HCT116 (cell line): ENCODE measurements at regions not wholly inside any gene's neighbourhood (a gene's known extent, or its start where the extent isn't known, plus 50 kb on each side); places are given as distances from the start of the nearest gene placed in this dataset.

Source experiments
- ATAC-seq: fragments of 200-7000 bp; cut with Tn5 transposase; 2 replicates; pipeline ENCODE4 v1.9.1; 2020; ENCODE audit warnings: mild to moderate bottlenecking, moderate library complexity
- BruUV-seq: library from RNA; stranded (reverse); fragments of 400-500 nt; replicated peaks from 2 replicates; lab custom pipeline; 2021; lab: Mats Ljungman, UMichigan
- CTCF ChIA-PET: fragments of 300-600 bp; sonication (Branson Sonifier 250); formaldehyde crosslinking; loops from one replicate; lab custom pipeline; 2021; ENCODE audit warnings: antibody characterized with exemption; lab: Charles Lee
- POLR2A ChIA-PET: fragments of 300-600, 350-600 bp; sonication (Branson Sonifier 250); formaldehyde crosslinking; loops from one replicate; lab custom pipeline; 2021; ENCODE audit warnings: antibody characterized with exemption; lab: Charles Lee
- RAD21 ChIA-PET, 2 experiments: fragments of 300-600 bp; sonication (Branson Sonifier 250); formaldehyde crosslinking; loops; one replicate each; lab custom pipeline; 2023; ENCODE audit warnings: low total read pairs in 2 of 2; ENCODE audit not compliant: uncharacterized antibody in 2 of 2, unreplicated experiment in 2 of 2, low non-redundant PET in 1 of 2; lab: Charles Lee
- DNase-seq: peaks from one replicate; pipeline ENCODE4 v3.0.0-alpha.2; 2010; ENCODE audit warnings: low read depth, low spot score
- H2AFZ ChIP-seq: fragments of 200-600 bp; shearing (Covaris generic), sonication (generic); 2 replicates; pipeline ENCODE4 v1.6.1; 2017; ENCODE audit warnings: low read depth, mixed run types, mixed read lengths, antibody characterized with exemption, low read length; ENCODE audit not compliant: poor library complexity, severe bottlenecking
- H3K27ac ChIP-seq: 2 replicates; pipeline ENCODE4 v1.5.1; 2012; ENCODE audit warnings: low read depth, low read length
- H3K27me3 ChIP-seq: fragments of 200-600 bp; sonication (generic); 2 replicates; pipeline ENCODE4 v1.6.1; 2016; ENCODE audit warnings: mixed run types, low read length, mixed read lengths; ENCODE audit not compliant: insufficient read depth
- H3K36me3 ChIP-seq, 2 experiments: fragments of 200-500 bp in 1 of 2; fragments of 200-600 bp in 1 of 2; sonication (Bioruptor generic) in 1 of 2; sonication (generic) in 1 of 2; 2 replicates each; pipeline versions ENCODE4 v1.5.1 to v1.6.1; 2014 to 2016; ENCODE audit warnings: low read length in 2 of 2, inconsistent platforms in 1 of 2, mixed read lengths in 1 of 2, mixed run types in 1 of 2; ENCODE audit not compliant: insufficient read depth in 2 of 2, control insufficient read depth in 1 of 2
- H3K4me1 ChIP-seq, 2 experiments: fragments of 200-600 bp in 1 of 2; sonication (generic) in 1 of 2; 2 replicates each; pipeline versions ENCODE4 v1.5.1 to v1.6.1; 2012 to 2017; ENCODE audit warnings: low read length in 2 of 2, inconsistent platforms in 1 of 2, mild to moderate bottlenecking in 1 of 2, mixed read lengths in 1 of 2, mixed run types in 1 of 2, moderate library complexity in 1 of 2; ENCODE audit not compliant: insufficient read depth in 2 of 2, control insufficient read depth in 1 of 2
- H3K4me2 ChIP-seq: fragments of 200-600 bp; sonication (generic); 2 replicates; pipeline ENCODE4 v1.6.1; 2017; ENCODE audit warnings: mixed run types, low read length, mixed read lengths
- H3K4me3 ChIP-seq, 2 experiments: fragments of 200-600 bp in 1 of 2; sonication (generic) in 1 of 2; replicated peaks in 1 of 2; 2 replicates each; pipeline ENCODE4 v1.5.1; 2011 to 2016; ENCODE audit warnings: low read length in 2 of 2, control low read depth in 1 of 2, low read depth in 1 of 2, mild to moderate bottlenecking in 1 of 2, mixed read lengths in 1 of 2, mixed run types in 1 of 2
- H3K79me2 ChIP-seq: fragments of 200-600 bp; sonication (generic); 2 replicates; pipeline ENCODE4 v1.6.1; 2017; ENCODE audit warnings: mild to moderate bottlenecking, mixed run types, low read length, moderate library complexity, mixed read lengths; ENCODE audit not compliant: insufficient read depth
- H3K9ac ChIP-seq: fragments of 200-600 bp; sonication (generic); 2 replicates; pipeline ENCODE4 v1.6.1; 2016; ENCODE audit warnings: low read length, mixed read lengths
- H3K9me2 ChIP-seq: fragments of 200-600 bp; sonication (generic), shearing (Covaris generic); 2 replicates; pipeline ENCODE4 v1.6.1; 2017; ENCODE audit warnings: mixed run types, mild to moderate bottlenecking, moderate library complexity; ENCODE audit not compliant: insufficient read depth
- H3K9me3 ChIP-seq, 2 experiments: fragments of 200-500 bp in 1 of 2; fragments of 200-600 bp in 1 of 2; sonication (Bioruptor generic) in 1 of 2; sonication (generic) in 1 of 2; 2 replicates each; pipeline ENCODE4 v1.6.1; 2014 to 2017; ENCODE audit warnings: low read length in 2 of 2, mixed read lengths in 2 of 2, inconsistent platforms in 1 of 2, low read depth in 1 of 2, mild to moderate bottlenecking in 1 of 2, mixed run types in 1 of 2, moderate library complexity in 1 of 2; ENCODE audit not compliant: control insufficient read depth in 1 of 2, insufficient read depth in 1 of 2
- H4K20me1 ChIP-seq: fragments of 200-600 bp; sonication (generic), shearing (Covaris generic); 2 replicates; pipeline ENCODE4 v1.6.1; 2017; ENCODE audit warnings: mixed run types, mild to moderate bottlenecking, moderate library complexity; ENCODE audit not compliant: insufficient read depth
- CBX3 ChIP-seq: IDR thresholded peaks from 2 replicates; pipeline ENCODE4 v1.6.1; 2012; ENCODE audit warnings: low read depth
- FOSL1 ChIP-seq: IDR thresholded peaks from 2 replicates; pipeline ENCODE4 v1.6.1; 2012; ENCODE audit warnings: low read depth
- MAX ChIP-seq: IDR thresholded peaks from 2 replicates; pipeline ENCODE4 v1.6.1; 2012
- POLR2A ChIP-seq: IDR thresholded peaks from 2 replicates; pipeline ENCODE4 v1.7.0; 2011; ENCODE audit warnings: borderline replicate concordance; ENCODE audit not compliant: insufficient read depth, insufficient read length; ENCODE audit errors: extremely low read depth
- POLR2AphosphoS5 ChIP-seq: IDR thresholded peaks from 2 replicates; pipeline ENCODE4 v1.6.1; 2011; ENCODE audit warnings: mild to moderate bottlenecking, low read depth, low read length, moderate library complexity
- SRF ChIP-seq: IDR thresholded peaks from 2 replicates; pipeline ENCODE4 v1.6.1; 2012; ENCODE audit warnings: low read depth
- ZNF274 ChIP-seq: fragments of 200-500 bp; sonication (Bioruptor generic); IDR thresholded peaks from 2 replicates; pipeline ENCODE4 v1.6.1; 2014; ENCODE audit warnings: mild to moderate bottlenecking, low read depth, low read length, inconsistent platforms
- intact Hi-C: fragments of 100-400 bp; cut with micrococcal nuclease; formaldehyde crosslinking; loops from 2 replicates; pipeline ENCODE4 v1.10.0; 2022
- TF ChIP-seq, protein P1 (sequence below): IDR thresholded peaks from 2 replicates; pipeline ENCODE4 v1.6.1; 2012; ENCODE audit warnings: low read depth

GRCh38 chr7:119929891-119930290 is 343.1 kb upstream of the KCND2 start (continued):
- TF ChIP-seq, protein P1, sequence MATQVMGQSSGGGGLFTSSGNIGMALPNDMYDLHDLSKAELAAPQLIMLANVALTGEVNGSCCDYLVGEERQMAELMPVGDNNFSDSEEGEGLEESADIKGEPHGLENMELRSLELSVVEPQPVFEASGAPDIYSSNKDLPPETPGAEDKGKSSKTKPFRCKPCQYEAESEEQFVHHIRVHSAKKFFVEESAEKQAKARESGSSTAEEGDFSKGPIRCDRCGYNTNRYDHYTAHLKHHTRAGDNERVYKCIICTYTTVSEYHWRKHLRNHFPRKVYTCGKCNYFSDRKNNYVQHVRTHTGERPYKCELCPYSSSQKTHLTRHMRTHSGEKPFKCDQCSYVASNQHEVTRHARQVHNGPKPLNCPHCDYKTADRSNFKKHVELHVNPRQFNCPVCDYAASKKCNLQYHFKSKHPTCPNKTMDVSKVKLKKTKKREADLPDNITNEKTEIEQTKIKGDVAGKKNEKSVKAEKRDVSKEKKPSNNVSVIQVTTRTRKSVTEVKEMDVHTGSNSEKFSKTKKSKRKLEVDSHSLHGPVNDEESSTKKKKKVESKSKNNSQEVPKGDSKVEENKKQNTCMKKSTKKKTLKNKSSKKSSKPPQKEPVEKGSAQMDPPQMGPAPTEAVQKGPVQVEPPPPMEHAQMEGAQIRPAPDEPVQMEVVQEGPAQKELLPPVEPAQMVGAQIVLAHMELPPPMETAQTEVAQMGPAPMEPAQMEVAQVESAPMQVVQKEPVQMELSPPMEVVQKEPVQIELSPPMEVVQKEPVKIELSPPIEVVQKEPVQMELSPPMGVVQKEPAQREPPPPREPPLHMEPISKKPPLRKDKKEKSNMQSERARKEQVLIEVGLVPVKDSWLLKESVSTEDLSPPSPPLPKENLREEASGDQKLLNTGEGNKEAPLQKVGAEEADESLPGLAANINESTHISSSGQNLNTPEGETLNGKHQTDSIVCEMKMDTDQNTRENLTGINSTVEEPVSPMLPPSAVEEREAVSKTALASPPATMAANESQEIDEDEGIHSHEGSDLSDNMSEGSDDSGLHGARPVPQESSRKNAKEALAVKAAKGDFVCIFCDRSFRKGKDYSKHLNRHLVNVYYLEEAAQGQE = no peak
- no peak for TF ChIP-seq POLR2AphosphoS5
- no peak for TF ChIP-seq FOSL1
- TF ChIP-seq ZNF274 = no peak
- TF ChIP-seq POLR2A = no peak
- no peak for TF ChIP-seq MAX
- TF ChIP-seq, all 23 proteins: peak for 0

DNA sequence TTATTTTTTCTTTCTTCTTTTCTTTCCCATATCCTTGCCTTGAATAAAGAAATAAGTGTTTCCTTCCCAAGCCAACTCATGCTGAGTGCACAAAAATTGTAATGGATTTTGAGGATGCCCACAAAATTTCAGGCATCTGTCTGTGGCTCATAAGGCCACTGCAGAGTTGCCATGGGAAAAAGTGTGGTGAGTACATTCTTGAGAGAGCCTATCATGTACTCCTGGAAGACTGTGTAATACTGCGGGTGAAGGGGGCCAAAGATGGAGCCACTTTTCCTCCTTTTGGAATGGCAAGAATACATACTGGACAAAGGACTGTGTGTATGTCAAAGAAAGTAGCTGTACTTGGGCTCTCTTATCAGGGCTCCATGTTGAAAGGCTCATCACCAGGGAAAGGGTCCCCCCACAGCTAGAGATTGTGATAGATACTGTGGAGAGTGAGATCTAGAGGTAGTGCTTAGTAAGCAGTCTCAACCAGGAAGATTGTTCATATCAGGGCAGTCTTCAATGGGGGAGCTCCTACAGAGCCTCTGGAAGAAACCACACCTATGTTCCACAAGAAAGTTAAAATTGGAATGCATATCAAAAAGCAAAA is 341.6 kb upstream of the KCND2 start:
- H3K4me2 ChIP-seq = no peak overlapping the region
- BruUV-seq = no TSS peak
- ChIA-PET RAD21 (no interaction called here), CTCF (no interaction called here), POLR2A (no interaction called here)
- H3K27ac ChIP-seq = no peak overlapping the region
- no peaks in the 10 kb centered on the region for H3K9me3 ChIP-seq
- H3K9ac ChIP-seq = no peak overlapping the region
- no peak for DNase-seq
- no peaks in the 10 kb centered on the region for H3K27me3 ChIP-seq
- intact Hi-C loops = loop anchor here (10.0 kb wide), 1 partner anchor 793 kb away; no protein-coding TSS in a partner anchor
- peak overlapping the region; percentile 35 for H2AFZ ChIP-seq
- no peaks in the 10 kb centered on the region for H3K4me1 ChIP-seq
- no peak overlapping the region for H3K4me3 ChIP-seq
- H3K79me2 ChIP-seq = no peaks in the 10 kb centered on the region
- H3K36me3 ChIP-seq = no peaks in the 10 kb centered on the region
- ATAC-seq = no peak
- H4K20me1 ChIP-seq = no peaks in the 10 kb centered on the region
- TF ChIP-seq ZNF274 (no peak), CBX3 (no peak), SRF (no peak)
- H3K9me2 ChIP-seq = no peaks in the 10 kb centered on the region
